ENCODE measurements at regions not wholly inside any gene's neighbourhood (a gene's known extent, or its start where the extent isn't known, plus 50 kb on each side); places are given as distances from the start of the nearest gene placed in this dataset.

DNA sequence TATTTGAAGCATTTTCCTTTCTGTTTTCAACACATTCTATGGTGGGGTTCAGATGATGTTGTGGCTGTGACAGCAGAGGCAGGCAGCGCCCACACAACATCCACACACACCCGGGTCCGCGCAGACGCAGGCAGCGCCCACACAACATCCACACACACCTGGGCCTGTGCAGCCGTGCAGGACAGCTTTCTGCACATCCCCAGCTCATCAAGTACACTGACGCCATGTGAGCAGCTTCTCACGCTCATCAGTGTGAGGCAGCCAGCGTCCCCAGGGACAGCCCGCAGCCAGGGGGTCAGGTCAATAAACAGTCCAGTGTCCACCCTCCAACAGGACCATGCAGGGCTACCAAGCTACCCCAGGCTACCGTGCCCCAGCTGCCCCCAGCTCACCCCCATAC is 272.8 kb upstream of the TCERG1L start:
- DNase-seq: no peak
- Mint-ChIP-seq H3K9me3 (no peaks in the 10 kb centered on the region), H3K4me3 (no peak overlapping the region), H3K36me3 (ENCODE audit: low read depth) (no peaks in the 10 kb centered on the region), H3K27me3 (peaks cover 6% of the 10 kb centered on the region), H3K27ac (no peak overlapping the region), H3K4me1 (ENCODE audit: low read depth) (no peaks in the 10 kb centered on the region)

- H3K27me3 Mint-ChIP-seq: peaks cover 6% of the 10 kb centered on the region
- H3K36me3 Mint-ChIP-seq (ENCODE audit: low read depth): no peaks in the 10 kb centered on the region
- no peak overlapping the region for H3K27ac Mint-ChIP-seq
- no peaks in the 10 kb centered on the region for H3K9me3 Mint-ChIP-seq
- no peak overlapping the region for H3K4me3 Mint-ChIP-seq
- no peaks in the 10 kb centered on the region for H3K4me1 Mint-ChIP-seq (ENCODE audit: low read depth)
- no peak for DNase-seq
Observed at GRCh38 chr10:131585761-131586160, 274.2 kb upstream of the TCERG1L start.

GRCh38 chr10:131586958-131587357 is 275.4 kb upstream of the TCERG1L start:
- Mint-ChIP-seq H3K4me1 (ENCODE audit: low read depth) (no peaks in the 10 kb centered on the region), H3K27ac (no peak overlapping the region), H3K9me3 (peaks cover under 1% of the 10 kb centered on the region), H3K4me3 (no peak overlapping the region), H3K36me3 (ENCODE audit: low read depth) (no peaks in the 10 kb centered on the region), H3K27me3 (peaks cover 6% of the 10 kb centered on the region)
- DNase-seq: no peak

DNA sequence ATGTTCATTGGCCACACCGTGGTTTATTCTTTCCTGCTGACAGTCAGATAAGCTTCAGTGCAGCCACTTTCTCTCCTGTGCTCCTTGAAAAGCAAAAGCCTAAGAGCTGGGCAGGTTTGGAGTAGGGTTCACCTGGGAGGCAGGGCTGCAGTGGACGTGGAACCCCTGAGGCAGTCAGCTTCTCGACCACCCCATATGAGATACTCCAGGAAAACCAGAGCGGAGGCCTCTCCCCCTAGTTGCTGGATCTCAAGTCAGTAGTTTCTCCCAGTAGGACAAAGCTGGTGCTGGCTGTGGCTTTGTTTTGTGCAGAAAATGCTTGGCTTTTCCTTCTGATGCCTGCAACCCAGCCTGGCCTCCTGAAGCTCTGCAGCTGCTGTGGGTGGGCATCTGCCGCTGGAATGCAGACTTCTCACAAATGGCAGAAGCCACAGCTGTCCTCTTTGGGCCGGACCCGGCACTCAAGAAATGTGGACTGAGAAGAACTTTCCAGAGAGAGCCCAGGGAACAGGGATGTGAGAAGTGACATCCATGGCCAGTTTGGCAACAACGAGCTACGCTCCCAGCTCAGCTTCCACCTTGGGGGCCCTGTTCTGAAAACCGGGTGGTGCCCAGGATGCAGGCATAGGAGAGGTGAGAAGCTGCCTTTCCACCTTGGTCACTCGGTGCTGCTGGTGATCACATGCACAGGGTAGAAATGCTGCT is 276.6 kb upstream of the TCERG1L start:
- peaks cover 2% of the 10 kb centered on the region for H3K9me3 Mint-ChIP-seq
- no peaks in the 10 kb centered on the region for H3K4me1 Mint-ChIP-seq (ENCODE audit: low read depth)
- no peak overlapping the region for H3K4me3 Mint-ChIP-seq
- H3K36me3 Mint-ChIP-seq (ENCODE audit: low read depth): no peaks in the 10 kb centered on the region
- H3K27me3 Mint-ChIP-seq: peaks cover 6% of the 10 kb centered on the region
- no peak overlapping the region for H3K27ac Mint-ChIP-seq
- DNase-seq: no peak

- no peak overlapping the region for H3K27ac Mint-ChIP-seq
- H3K9me3 Mint-ChIP-seq: peaks cover 2% of the 10 kb centered on the region
- DNase-seq: no peak
- H3K36me3 Mint-ChIP-seq (ENCODE audit: low read depth): no peaks in the 10 kb centered on the region
- peaks cover 6% of the 10 kb centered on the region for H3K27me3 Mint-ChIP-seq
- H3K4me1 Mint-ChIP-seq (ENCODE audit: low read depth): no peaks in the 10 kb centered on the region
- no peak overlapping the region for H3K4me3 Mint-ChIP-seq
Observed at GRCh38 chr10:131588704-131589220, 277.2 kb upstream of the TCERG1L start.

DNA sequence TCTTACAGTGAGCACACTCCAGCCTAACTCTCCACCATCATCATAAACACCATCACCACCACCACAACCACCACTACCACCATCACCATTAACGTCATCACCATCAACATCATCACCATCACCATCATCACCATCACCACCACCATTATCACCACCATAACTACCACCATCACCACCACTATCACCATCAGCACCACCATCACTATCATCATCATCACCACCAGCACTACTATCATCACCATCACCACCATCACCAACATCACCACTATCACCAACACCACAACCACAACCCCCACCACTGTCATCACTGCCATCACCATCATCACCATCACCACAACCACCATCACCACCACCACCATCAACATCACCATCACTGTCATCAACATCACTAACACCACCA is 279.0 kb upstream of the TCERG1L start:
- Mint-ChIP-seq H3K4me1 (ENCODE audit: low read depth) (no peaks in the 10 kb centered on the region), H3K9me3 (peaks cover 2% of the 10 kb centered on the region), H3K27ac (no peak overlapping the region), H3K4me3 (no peak overlapping the region), H3K36me3 (ENCODE audit: low read depth) (no peaks in the 10 kb centered on the region), H3K27me3 (peaks cover 5% of the 10 kb centered on the region)
- no peak for DNase-seq

DNA sequence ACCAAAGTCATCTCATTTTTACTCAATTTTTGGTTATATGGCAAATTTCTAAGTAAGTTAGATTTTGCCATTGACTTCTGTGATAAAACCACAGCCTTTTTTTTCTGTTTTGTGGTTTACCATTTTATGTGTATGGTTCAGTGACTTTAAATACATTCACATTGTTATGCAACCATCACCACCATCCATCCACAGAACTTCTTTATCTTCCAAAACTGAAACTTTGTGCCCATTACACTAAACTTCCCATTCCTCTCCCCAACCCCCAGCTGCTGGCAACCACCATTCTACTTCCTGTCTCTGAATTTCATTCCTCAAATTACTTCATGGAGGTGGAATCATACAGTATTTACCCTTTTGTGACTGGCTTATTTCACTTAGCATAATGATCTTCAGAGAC is 280.4 kb upstream of the TCERG1L start:
- DNase-seq: no peak
- Mint-ChIP-seq H3K4me3 (no peak overlapping the region), H3K36me3 (ENCODE audit: low read depth) (no peaks in the 10 kb centered on the region), H3K9me3 (peaks cover 2% of the 10 kb centered on the region), H3K27me3 (no peaks in the 10 kb centered on the region), H3K4me1 (ENCODE audit: low read depth) (no peaks in the 10 kb centered on the region), H3K27ac (no peak overlapping the region)

GRCh38 chr10:131609176-131609575 is 291.6 kb upstream of the PPP2R2D start:
- Mint-ChIP-seq H3K4me1 (ENCODE audit: low read depth) (no peaks in the 10 kb centered on the region), H3K27ac (no peak overlapping the region)

DNA sequence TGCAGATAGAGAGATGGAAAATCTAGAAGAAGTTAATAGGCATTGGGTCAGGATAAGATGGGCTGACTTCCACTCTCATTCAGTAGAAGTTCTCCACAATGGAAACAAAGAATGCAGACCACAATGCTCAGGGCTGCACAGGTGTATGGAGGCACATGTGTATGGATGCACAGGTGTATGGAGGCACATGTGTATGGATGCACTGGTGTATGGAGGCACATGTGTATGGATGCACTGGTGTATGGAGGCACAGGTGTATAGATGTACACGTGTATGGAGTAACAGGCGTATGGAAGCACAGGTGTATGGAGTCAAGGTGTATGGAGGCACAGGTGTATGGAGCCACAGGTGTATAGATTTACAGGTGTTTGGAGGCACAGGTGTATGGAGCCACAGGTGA is 285.7 kb upstream of the PPP2R2D start:
- Mint-ChIP-seq H3K36me3 (ENCODE audit: low read depth) (no peaks in the 10 kb centered on the region), H3K4me3 (no peak overlapping the region), H3K9me3 (no peaks in the 10 kb centered on the region), H3K27me3 (peaks cover 14% of the 10 kb centered on the region), H3K4me1 (ENCODE audit: low read depth) (no peaks in the 10 kb centered on the region), H3K27ac (no peak overlapping the region)
- DNase-seq: no peak

More at GRCh38 chr10:131609176-131609575, 291.6 kb upstream of the PPP2R2D start:
- no peak for DNase-seq
- H3K4me3 Mint-ChIP-seq: no peak overlapping the region
- H3K36me3 Mint-ChIP-seq (ENCODE audit: low read depth): no peaks in the 10 kb centered on the region
- peaks cover 7% of the 10 kb centered on the region for H3K27me3 Mint-ChIP-seq
- H3K9me3 Mint-ChIP-seq: peaks cover 20% of the 10 kb centered on the region

DNA sequence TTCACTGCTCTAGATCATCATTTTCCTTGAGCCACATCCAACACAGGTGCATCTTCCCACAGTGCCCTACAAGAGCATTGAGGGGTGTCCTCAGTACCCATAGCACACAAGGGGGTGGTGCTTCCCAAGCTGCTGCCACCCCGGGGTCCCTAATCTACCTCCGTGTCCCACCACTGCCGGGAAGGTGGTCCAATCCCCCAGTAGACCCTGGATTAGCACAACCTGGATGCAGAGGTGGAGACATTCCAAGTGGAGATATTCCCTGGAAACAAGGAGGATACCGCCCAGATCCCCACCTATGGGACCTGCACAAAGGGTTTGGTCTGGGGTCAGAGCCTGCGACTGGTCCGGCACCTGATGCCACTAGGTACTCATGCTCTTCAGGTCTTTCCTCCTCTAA is 284.8 kb upstream of the PPP2R2D start:
- H3K27ac Mint-ChIP-seq: no peak overlapping the region
- peaks cover 14% of the 10 kb centered on the region for H3K27me3 Mint-ChIP-seq
- no peaks in the 10 kb centered on the region for H3K4me1 Mint-ChIP-seq (ENCODE audit: low read depth)
- no peak for DNase-seq
- H3K4me3 Mint-ChIP-seq: no peak overlapping the region
- no peaks in the 10 kb centered on the region for H3K9me3 Mint-ChIP-seq
- no peaks in the 10 kb centered on the region for H3K36me3 Mint-ChIP-seq (ENCODE audit: low read depth)

- H3K9me3 Mint-ChIP-seq: no peaks in the 10 kb centered on the region
- H3K27me3 Mint-ChIP-seq: peaks cover 14% of the 10 kb centered on the region
- H3K36me3 Mint-ChIP-seq (ENCODE audit: low read depth): no peaks in the 10 kb centered on the region
- no peaks in the 10 kb centered on the region for H3K4me1 Mint-ChIP-seq (ENCODE audit: low read depth)
- H3K4me3 Mint-ChIP-seq: no peak overlapping the region
- no peak for DNase-seq
- no peak overlapping the region for H3K27ac Mint-ChIP-seq
Observed at GRCh38 chr10:131617113-131617858, 283.5 kb upstream of the PPP2R2D start.

- Mint-ChIP-seq H3K4me3 (no peak overlapping the region), H3K36me3 (ENCODE audit: low read depth) (no peaks in the 10 kb centered on the region)
Observed at GRCh38 chr10:131618587-131619267, 282.1 kb upstream of the PPP2R2D start.

DNA sequence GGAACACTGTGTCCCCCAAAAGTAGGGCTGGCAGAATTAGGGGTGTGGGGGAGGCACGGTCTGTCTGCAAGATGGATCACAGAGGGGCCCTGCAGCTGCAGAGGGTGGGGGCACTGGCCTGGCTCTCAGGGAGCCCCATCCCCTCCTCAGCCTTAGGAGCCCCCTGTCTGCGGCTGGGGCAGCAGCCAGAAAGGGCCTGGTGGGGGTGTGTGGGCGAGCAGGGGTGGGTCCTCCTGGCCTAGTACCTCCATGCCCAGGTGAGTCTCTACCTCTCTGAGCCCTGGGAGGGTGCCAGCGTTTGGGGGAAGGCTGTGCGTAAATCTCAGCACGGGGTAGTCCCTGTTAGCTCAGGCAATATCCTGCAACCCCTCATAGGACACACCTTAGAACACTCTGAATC is 280.5 kb upstream of the PPP2R2D start:
- no peak for DNase-seq
- Mint-ChIP-seq H3K27ac (no peak overlapping the region), H3K36me3 (ENCODE audit: low read depth) (no peaks in the 10 kb centered on the region), H3K4me3 (no peak overlapping the region), H3K9me3 (no peaks in the 10 kb centered on the region), H3K4me1 (ENCODE audit: low read depth) (no peaks in the 10 kb centered on the region), H3K27me3 (no peaks in the 10 kb centered on the region)

More at GRCh38 chr10:131618587-131619267, 282.1 kb upstream of the PPP2R2D start:
- Mint-ChIP-seq H3K27me3 (peaks cover 11% of the 10 kb centered on the region), H3K9me3 (no peaks in the 10 kb centered on the region), H3K4me1 (ENCODE audit: low read depth) (no peaks in the 10 kb centered on the region), H3K27ac (no peak overlapping the region)
- no peak for DNase-seq

- no peaks in the 10 kb centered on the region for H3K9me3 Mint-ChIP-seq
- no peak overlapping the region for H3K4me3 Mint-ChIP-seq
Observed at GRCh38 chr10:131620904-131621303, 279.9 kb upstream of the PPP2R2D start.

More at GRCh38 chr10:131620904-131621303, 279.9 kb upstream of the PPP2R2D start:
- Mint-ChIP-seq H3K4me1 (ENCODE audit: low read depth) (no peaks in the 10 kb centered on the region), H3K27me3 (no peaks in the 10 kb centered on the region), H3K36me3 (ENCODE audit: low read depth) (no peaks in the 10 kb centered on the region), H3K27ac (no peak overlapping the region)
- DNase-seq: no peak
